NCI-H526 (cell line): ENCODE measurements at regions not wholly inside any gene's neighbourhood (a gene's known extent, or its start where the extent isn't known, plus 50 kb on each side); places are given as distances from the start of the nearest gene placed in this dataset.

Experiments
- DNase-seq, 2 experiments: peaks; one replicate each; lab custom pipeline; 2025; lab: John Stamatoyannopoulos, UW

GRCh38 chr4:46684041-46684440 lies 225.0 kb downstream of the COX7B2 start:
- DNase-seq, result no peak

- DNase-seq, result no peak
These were observed 232.7 kb downstream of the COX7B2 start for GRCh38 chr4:46676364-46676763.

- no peak for DNase-seq
These were observed 234.7 kb downstream of the COX7B2 start for GRCh38 chr4:46674326-46674725.

GRCh38 chr4:46667790-46668189 lies 241.3 kb downstream of the COX7B2 start:
- DNase-seq, result no peak

GRCh38 chr4:46656071-46656470 lies 253.0 kb downstream of the COX7B2 start:
- DNase-seq, result peak; percentile 45 to 49

GRCh38 chr4:46653842-46654241 lies 255.2 kb downstream of the COX7B2 start:
- DNase-seq, result no peak

- no peak for DNase-seq
These were observed 259.5 kb upstream of the GABRA2 start for GRCh38 chr4:46649390-46649789.

GRCh38 chr4:46648088-46648744 lies 258.3 kb upstream of the GABRA2 start:
- DNase-seq, result peak; percentile 49 to 68

- no peak for DNase-seq
These were observed 255.2 kb upstream of the GABRA2 start for GRCh38 chr4:46645126-46645525.
